Stimulated activated naive CD4-positive, alpha-beta T cell (primary cell): ENCODE measurements at regions not wholly inside any gene's neighbourhood (a gene's known extent, or its start where the extent isn't known, plus 50 kb on each side); places are given as distances from the start of the nearest gene placed in this dataset.
"Not testable (repeated sequence)": the region's sequence is repeated elsewhere in the genome, so short reads cannot be mapped to it uniquely, and the experiment has no call there.

Experiments
- DNase-seq, 6 experiments: peaks; one replicate each; lab custom pipeline; 2025; lab: John Stamatoyannopoulos, UW

GRCh38 chr10:130661419-130661818 is 525.2 kb downstream of the GLRX3 start:
- DNase-seq: no peak

GRCh38 chr10:130662775-130663174 is 526.6 kb downstream of the GLRX3 start:
- no peak for DNase-seq

GRCh38 chr10:130664526-130664925 is 528.3 kb downstream of the GLRX3 start:
- no peak for DNase-seq

- DNase-seq: no peak
Observed at GRCh38 chr10:130666215-130666614, 530.0 kb downstream of the GLRX3 start.

GRCh38 chr10:130686689-130687300 is 550.6 kb downstream of the GLRX3 start:
- no peak for DNase-seq

- DNase-seq: no peak
Observed at GRCh38 chr10:130687566-130687965, 551.4 kb downstream of the GLRX3 start.

- no peak for DNase-seq
Observed at GRCh38 chr10:130689743-130690626, 553.8 kb downstream of the GLRX3 start.

- no peak for DNase-seq
Observed at GRCh38 chr10:130691776-130692175, 555.6 kb downstream of the GLRX3 start.

GRCh38 chr10:130696870-130697269 is 560.7 kb downstream of the GLRX3 start:
- DNase-seq: no peak

- DNase-seq: no peak
Observed at GRCh38 chr10:130707389-130707979, 571.3 kb downstream of the GLRX3 start.

GRCh38 chr10:130708465-130709070 is 572.4 kb downstream of the GLRX3 start:
- no peak for DNase-seq

- DNase-seq: no peak
Observed at GRCh38 chr10:130709415-130709814, 573.2 kb downstream of the GLRX3 start.

GRCh38 chr10:130711072-130711471 is 574.9 kb downstream of the GLRX3 start:
- no peak for DNase-seq

GRCh38 chr10:130713135-130713534 is 576.9 kb downstream of the GLRX3 start:
- no peak for DNase-seq

- DNase-seq: no peak
Observed at GRCh38 chr10:130713731-130714130, 577.5 kb downstream of the GLRX3 start.

GRCh38 chr10:130714742-130715467 is 578.7 kb downstream of the GLRX3 start:
- no peak for DNase-seq

- no peak for DNase-seq
Observed at GRCh38 chr10:130715686-130716670, 579.8 kb downstream of the GLRX3 start.

GRCh38 chr10:130717083-130717482 is 580.9 kb downstream of the GLRX3 start:
- no peak for DNase-seq

GRCh38 chr10:130718744-130719447 is 582.7 kb downstream of the GLRX3 start:
- not testable (repeated sequence) for DNase-seq

GRCh38 chr10:130719448-130719752 is 583.2 kb downstream of the GLRX3 start:
- no peak for DNase-seq
